ENCODE measurements at regions not wholly inside any gene's neighbourhood (a gene's known extent, or its start where the extent isn't known, plus 50 kb on each side); places are given as distances from the start of the nearest gene placed in this dataset.

DNA sequence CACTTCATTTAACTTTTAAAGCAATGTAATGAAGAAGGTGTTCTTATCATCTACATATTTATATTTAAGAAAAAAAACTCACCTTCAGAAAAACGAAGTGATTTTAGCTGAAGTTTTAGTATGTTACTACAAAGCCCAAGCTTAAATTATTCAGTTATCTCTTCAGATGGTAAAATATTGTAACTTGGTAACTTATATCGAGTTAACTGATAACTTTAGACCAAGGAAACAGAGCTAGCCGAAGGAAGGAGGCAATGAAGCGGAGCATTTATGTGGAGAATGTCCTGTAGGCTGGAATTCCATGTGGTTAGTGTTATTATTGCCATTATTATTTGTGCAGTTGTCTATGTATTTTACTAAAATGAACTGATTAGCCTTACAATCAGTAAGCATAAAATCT, 1102.1 kb upstream of the LCORL start:
- TF ChIP-seq CTCF (IDR thresholded peaks at IDR 0.05; ENCODE audit: insufficient read depth, low read length, poor library complexity, severe bottlenecking) (no peak), EZH2phosphoT487 (conservative IDR thresholded peaks at IDR 0.05; ENCODE audit: low read length) (no peak)

All from SU-DHL-6 (cell line).